GM03348 (cell line): ENCODE measurements at regions not wholly inside any gene's neighbourhood (a gene's known extent, or its start where the extent isn't known, plus 50 kb on each side); places are given as distances from the start of the nearest gene placed in this dataset.

Experiments
- DNase-seq: peaks from one replicate; pipeline ENCODE4 v3.0.0; 2012; ENCODE audit warnings: low spot score

DNA sequence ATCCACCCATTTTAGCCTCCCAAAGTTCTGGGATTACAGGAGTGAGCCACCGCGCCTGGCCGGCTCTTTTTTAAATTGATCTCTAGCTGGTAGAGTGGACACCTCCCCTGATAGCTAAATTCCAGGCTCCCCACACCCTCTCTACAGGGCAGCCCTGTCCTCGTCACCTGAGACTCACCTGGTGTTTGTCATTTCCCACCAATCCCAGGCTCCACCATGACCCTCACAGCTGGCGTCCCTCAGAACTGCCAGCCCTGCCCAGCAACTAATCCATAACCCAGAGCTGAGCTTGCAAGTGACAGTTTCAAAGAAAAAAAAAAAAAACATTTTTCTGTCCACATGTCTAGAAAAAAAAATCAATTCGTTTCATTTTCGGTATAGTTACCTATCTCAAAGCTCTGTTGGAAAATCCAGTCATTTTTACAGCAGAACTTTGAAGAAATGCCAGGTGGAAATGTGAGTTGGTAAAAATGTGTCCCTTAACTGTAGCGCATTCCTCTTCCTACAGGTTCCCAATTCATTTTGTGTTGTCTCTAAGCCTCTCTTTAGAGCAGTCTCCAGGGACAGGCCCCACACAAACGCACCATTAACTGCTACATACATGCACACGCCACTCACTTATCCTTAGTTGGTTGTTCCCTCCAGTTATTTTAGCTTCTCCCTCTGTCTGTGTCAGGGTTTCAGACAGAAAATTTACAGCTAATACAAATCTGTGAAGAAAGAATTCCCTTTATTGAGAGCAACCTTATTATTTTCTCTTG lies 294.7 kb downstream of the FBXO15 start:
- no peak for DNase-seq

- DNase-seq = no peak
These were observed 296.9 kb downstream of the FBXO15 start for GRCh38 chr18:73850782-73851181.

DNA sequence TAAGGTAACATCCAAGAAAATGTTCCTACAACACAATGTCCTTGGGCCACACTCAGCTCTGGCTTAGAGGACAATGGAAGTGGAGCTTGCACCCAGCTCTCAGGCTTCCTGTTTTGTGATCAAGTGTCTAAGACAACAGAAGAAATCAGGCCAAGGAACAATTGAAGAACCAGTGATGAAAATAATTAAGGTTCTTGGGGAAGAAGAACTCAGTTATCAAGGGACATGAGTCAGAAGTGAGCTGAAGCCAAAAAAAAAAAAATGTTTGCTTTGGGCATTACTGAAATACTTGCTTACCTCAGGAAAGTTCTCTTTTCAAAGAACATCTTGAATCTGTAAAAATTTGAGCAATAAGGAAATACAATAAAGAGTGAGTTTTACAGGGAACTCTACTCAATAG lies 299.0 kb downstream of the FBXO15 start:
- peak; percentile 67 for DNase-seq

GRCh38 chr18:73843455-73843854 lies 304.2 kb downstream of the FBXO15 start:
- no peak for DNase-seq

- peak; percentile 62 for DNase-seq
These were observed 304.7 kb downstream of the FBXO15 start for GRCh38 chr18:73842795-73843394.

- no peak for DNase-seq
These were observed 306.0 kb downstream of the FBXO15 start for GRCh38 chr18:73841661-73842060.

GRCh38 chr18:73840319-73840945 lies 307.2 kb downstream of the FBXO15 start:
- no peak for DNase-seq

GRCh38 chr18:73839441-73839840 lies 308.2 kb downstream of the FBXO15 start:
- no peak for DNase-seq

GRCh38 chr18:73838107-73838506 lies 309.5 kb downstream of the FBXO15 start:
- no peak for DNase-seq

DNA sequence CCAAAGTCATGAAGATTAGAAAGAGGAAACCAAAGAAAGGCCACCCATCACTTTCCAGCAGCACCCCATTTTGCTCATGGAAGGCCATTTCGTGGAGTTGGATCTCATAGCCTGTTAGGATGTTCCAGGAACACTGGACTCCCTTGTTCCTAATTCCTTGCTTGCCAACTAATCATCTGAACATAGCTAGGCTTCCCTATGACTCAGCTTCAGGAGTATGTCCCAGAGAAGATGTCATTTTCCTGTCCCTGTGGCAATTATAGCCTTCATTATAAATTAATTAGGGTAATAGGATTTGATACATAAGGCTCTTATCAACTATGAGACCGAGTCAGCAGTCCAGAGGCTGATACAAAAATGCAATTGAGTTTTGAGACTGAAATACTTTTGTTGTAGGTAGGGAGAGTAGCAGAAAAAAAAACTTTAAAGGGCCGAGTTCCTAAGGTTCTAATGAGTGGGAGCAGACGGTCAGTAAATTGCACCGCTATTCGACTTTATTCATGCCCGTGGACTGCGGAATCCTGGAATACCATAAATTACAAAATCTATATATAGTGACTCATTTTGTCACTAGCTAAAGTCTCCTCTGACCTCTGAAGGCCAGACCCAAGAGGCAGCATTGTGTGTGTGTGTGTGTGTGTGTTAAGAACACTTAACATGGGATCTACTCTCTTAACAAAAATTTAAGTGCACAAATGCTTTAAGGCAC lies 311.8 kb downstream of the FBXO15 start:
- DNase-seq = no peak

GRCh38 chr18:73835039-73835438 lies 312.6 kb downstream of the FBXO15 start:
- no peak for DNase-seq

GRCh38 chr18:73831688-73832087 lies 315.9 kb downstream of the FBXO15 start:
- DNase-seq = no peak

DNA sequence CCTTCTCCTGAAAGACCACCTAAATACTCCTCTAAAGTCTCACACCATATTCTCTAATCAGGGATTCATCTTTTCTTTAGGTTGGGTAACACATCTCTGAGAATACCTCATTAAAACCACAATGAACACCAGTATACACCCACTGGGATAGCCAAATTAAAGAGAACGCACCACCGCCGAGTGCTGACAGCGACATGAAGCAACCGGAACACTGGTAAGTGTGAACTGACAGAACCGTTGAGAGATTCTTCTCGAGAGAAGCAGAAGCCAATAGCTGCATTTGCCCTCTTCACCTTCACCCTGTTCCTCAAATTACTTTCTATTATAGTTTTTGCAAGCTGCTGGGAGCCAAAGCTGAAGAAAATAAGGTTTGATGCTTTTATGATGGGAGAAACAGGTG lies 318.5 kb downstream of the FBXO15 start:
- DNase-seq = no peak

GRCh38 chr18:73827801-73828200 lies 319.8 kb downstream of the FBXO15 start:
- DNase-seq = no peak

DNA sequence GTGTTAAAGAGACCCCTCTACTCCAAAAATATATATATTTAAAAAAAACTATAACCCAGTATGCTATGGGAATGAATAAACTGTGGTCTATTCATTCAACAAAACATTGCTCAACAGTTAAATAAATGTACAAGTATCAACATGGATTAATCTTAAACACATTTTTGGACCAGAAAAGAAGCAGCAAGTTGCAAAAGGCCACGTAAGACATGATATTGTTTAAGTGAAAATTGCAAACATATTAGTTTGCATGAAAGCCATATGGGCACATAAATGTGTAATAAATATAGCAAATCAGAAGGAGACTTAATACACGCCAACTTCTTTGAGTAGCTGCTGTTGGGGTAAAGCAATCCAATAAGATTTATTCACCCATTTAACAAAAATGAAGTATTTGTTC lies 321.5 kb downstream of the FBXO15 start:
- DNase-seq = no peak

DNA sequence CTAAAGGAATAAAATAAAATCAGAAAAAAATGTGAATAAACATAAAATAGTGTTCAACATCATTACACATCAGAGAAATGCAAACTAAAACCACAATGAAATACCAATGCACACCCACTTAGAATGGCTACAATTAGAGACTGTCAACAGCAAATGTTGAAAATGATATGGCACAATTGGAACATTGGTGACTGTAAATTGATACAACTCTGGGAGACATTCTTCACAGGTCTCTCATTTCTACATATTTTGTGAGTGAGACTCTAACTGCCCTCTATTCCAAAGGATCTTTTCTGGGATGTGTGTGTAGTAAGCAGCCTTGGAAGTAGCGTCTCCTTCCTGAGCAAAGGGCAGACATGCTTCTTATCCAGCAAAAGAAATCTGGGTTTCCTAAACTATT lies 323.0 kb downstream of the FBXO15 start:
- DNase-seq = peak; percentile 18

- no peak for DNase-seq
These were observed 335.2 kb downstream of the FBXO15 start for GRCh38 chr18:73812423-73812822.

DNA sequence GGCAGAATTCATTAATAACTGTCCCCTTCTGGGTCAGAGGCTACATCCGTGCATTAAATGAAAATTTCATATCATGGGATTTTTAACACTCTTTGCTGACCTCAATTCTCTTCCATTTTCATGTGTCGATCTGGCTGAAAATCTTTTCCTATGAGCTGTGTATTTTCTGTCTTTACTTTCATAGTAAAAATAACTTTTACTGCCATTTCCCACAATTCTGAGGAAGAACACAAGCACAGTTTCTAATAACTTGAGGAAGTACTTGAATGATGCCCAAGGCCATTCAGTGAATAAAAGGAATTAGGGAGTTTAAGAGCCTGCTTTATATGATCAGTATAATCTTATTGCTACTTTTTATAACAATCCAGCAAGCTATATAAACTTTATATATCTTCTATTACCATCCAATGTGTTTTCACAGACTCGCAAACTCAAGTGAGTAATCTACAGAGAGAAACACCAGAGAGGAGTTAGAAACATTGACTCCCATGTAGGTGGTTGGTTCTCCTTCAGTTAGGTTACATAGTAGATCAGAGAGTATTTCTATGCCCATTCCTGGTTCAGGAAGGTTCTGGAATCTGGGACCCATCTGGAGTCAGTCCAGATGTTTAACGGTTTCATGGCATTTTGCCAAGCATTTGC lies 340.0 kb downstream of the FBXO15 start:
- DNase-seq = no peak

DNA sequence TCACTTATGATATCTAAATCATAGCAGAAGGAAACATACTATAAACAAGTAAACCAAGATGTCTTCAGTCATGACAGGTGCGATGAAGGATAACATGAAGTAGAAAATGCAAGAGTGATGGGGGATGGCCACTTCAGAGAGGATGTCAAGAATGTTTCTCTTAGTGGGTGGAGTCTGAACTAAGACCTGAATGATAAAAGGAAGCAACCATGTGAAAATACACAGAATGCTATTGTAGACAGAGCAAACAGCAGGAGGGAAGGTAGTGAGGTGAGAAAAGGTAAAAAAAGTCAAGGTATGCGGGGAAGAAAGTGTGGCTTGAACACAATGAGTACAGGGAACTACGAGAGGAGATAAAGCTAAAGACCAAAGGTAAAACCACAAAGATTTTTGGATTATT lies 341.6 kb downstream of the FBXO15 start:
- no peak for DNase-seq

DNA sequence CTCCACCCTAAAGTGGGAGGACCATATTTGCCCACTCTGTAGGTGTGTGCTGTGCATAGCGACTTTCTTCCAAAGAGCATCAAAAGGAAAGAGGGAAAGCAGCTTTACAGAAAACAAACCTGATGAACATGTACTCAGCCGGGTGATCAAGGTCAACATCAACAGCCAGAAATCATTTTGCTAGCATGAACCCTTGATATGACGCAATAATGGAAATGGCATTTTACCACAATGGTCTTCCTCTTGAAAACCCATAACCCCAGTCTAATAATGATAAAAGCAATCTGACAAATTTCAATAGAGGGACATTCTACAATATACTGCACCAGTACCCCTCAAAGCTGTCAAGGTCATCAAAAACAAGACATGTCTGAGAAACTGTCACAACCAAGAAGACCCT lies 350.2 kb downstream of the FBXO15 start:
- DNase-seq = no peak

DNA sequence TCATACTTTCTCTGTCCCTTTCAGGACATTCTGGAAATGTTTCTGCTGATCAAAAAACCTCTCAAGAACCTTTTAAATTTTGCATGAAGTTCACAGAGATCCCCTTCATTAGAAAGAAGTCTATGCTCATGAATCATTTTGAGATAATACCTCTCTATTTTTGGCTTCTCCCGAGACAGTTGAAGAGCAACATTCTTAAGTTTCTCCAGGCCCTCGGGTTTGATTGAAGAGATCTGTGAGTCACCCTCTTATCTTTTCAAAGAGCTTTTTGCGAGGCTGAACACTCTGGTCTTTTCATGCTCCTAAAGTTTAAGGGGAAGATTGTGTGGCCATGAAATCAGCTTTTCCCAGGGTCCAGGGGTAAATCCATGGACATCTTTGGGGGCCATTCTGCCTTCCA lies 354.2 kb downstream of the FBXO15 start:
- DNase-seq = peak; percentile 15

- DNase-seq = peak; percentile 19
These were observed 356.6 kb downstream of the FBXO15 start for GRCh38 chr18:73791081-73791480.
